GM23338 (cell line): ENCODE measurements at regions not wholly inside any gene's neighbourhood (a gene's known extent, or its start where the extent isn't known, plus 50 kb on each side); places are given as distances from the start of the nearest gene placed in this dataset.

ENCODE experiments used
- CTCF ChIP-seq, 2 experiments: fragments of 200-600 bp in 1 of 2; sonication (generic) in 1 of 2; conservative IDR thresholded peaks; 2 replicates each; pipeline versions ENCODE4 v1.5.1 to v1.6.1; 2016 to 2017; ENCODE audit warnings: antibody characterized with exemption in 2 of 2, low read depth in 2 of 2, mild to moderate bottlenecking in 2 of 2, moderate library complexity in 1 of 2
- EZH2 ChIP-seq: fragments of 200-600 bp; sonication (generic); IDR thresholded peaks from one replicate; pipeline ENCODE4 v1.8.0; 2017; ENCODE audit warnings: antibody characterized with exemption, mild to moderate bottlenecking, low read depth; ENCODE audit not compliant: unreplicated experiment
- TF ChIP-seq, protein P1 (sequence below): IDR thresholded peaks from one replicate; pipeline ENCODE4 v1.6.1; 2018; ENCODE audit warnings: antibody characterized with exemption; ENCODE audit not compliant: unreplicated experiment

DNA sequence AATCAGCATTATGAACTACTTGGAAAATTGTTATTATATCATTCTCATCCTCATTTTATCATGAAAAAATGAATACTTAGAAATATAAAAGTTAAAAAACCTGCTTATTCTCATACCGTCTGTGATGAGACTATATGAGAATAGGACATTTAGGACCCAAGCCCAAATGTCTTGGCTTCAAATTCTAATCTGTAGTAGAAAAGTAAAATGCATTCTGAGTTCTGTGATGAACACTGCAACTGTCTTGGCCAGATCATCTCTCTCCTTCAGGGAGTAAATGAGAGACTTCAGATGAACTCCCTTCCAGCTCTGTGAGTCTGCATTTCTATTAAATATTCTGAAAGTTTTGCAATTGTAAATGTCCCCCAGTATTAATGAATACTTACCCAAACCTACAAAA is 940.7 kb upstream of the KLHL29 start:
- no peak for TF ChIP-seq CTCF (conservative IDR thresholded peaks at IDR 0.05; ENCODE audit: low read depth in 2 of 2)
- TF ChIP-seq, protein P1, sequence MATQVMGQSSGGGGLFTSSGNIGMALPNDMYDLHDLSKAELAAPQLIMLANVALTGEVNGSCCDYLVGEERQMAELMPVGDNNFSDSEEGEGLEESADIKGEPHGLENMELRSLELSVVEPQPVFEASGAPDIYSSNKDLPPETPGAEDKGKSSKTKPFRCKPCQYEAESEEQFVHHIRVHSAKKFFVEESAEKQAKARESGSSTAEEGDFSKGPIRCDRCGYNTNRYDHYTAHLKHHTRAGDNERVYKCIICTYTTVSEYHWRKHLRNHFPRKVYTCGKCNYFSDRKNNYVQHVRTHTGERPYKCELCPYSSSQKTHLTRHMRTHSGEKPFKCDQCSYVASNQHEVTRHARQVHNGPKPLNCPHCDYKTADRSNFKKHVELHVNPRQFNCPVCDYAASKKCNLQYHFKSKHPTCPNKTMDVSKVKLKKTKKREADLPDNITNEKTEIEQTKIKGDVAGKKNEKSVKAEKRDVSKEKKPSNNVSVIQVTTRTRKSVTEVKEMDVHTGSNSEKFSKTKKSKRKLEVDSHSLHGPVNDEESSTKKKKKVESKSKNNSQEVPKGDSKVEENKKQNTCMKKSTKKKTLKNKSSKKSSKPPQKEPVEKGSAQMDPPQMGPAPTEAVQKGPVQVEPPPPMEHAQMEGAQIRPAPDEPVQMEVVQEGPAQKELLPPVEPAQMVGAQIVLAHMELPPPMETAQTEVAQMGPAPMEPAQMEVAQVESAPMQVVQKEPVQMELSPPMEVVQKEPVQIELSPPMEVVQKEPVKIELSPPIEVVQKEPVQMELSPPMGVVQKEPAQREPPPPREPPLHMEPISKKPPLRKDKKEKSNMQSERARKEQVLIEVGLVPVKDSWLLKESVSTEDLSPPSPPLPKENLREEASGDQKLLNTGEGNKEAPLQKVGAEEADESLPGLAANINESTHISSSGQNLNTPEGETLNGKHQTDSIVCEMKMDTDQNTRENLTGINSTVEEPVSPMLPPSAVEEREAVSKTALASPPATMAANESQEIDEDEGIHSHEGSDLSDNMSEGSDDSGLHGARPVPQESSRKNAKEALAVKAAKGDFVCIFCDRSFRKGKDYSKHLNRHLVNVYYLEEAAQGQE = no peak
- TF ChIP-seq EZH2 = no peak
